ENCODE measurements at regions not wholly inside any gene's neighbourhood (a gene's known extent, or its start where the extent isn't known, plus 50 kb on each side); places are given as distances from the start of the nearest gene placed in this dataset.

GRCh38 chr1:118494998-118495397, 310.0 kb upstream of the SPAG17 start:
- no peak overlapping the region for H3K9ac ChIP-seq
- no peaks in the 10 kb centered on the region for H3K36me3 ChIP-seq (ENCODE audit: insufficient read depth)
- H4K20me1 ChIP-seq (ENCODE audit: insufficient read depth), result no peaks in the 10 kb centered on the region
- H3K27me3 ChIP-seq (ENCODE audit: insufficient read depth, low read depth), result no peaks in the 10 kb centered on the region
- no peaks in the 10 kb centered on the region for H3K4me1 ChIP-seq (ENCODE audit: low read depth, poor library complexity, severe bottlenecking)
- H3K79me2 ChIP-seq (ENCODE audit: insufficient read depth, low read depth), result no peaks in the 10 kb centered on the region
- no peak overlapping the region for H3K4me3 ChIP-seq (IDR thresholded peaks at IDR 0.05; ENCODE audit: insufficient read depth, low read depth, low read length)
- TF ChIP-seq CTCF (conservative IDR thresholded peaks at IDR 0.05; ENCODE audit: low read depth, low read length), result no peak
- no peak overlapping the region for H2AFZ ChIP-seq (ENCODE audit: low read depth)
- no peak overlapping the region for H3K27ac ChIP-seq
- H3K4me2 ChIP-seq, result no peak overlapping the region

- H3K9ac ChIP-seq, result no peak overlapping the region
These were observed 303.8 kb upstream of the SPAG17 start for GRCh38 chr1:118488787-118489186.

GRCh38 chr1:118487932-118488331, 302.9 kb upstream of the SPAG17 start:
- Histone ChIP-seq H4K20me1 (ENCODE audit: insufficient read depth) (no peaks in the 10 kb centered on the region), H3K36me3 (ENCODE audit: insufficient read depth) (no peaks in the 10 kb centered on the region), H3K79me2 (ENCODE audit: insufficient read depth, low read depth) (no peaks in the 10 kb centered on the region), H3K27ac (no peak overlapping the region), H2AFZ (ENCODE audit: low read depth) (no peak overlapping the region), H3K4me1 (ENCODE audit: low read depth, poor library complexity, severe bottlenecking) (no peaks in the 10 kb centered on the region), H3K27me3 (ENCODE audit: insufficient read depth, low read depth) (no peaks in the 10 kb centered on the region), H3K4me3 (IDR thresholded peaks at IDR 0.05; ENCODE audit: insufficient read depth, low read depth, low read length) (no peak overlapping the region), H3K4me2 (no peak overlapping the region), H3K9ac (no peak overlapping the region)
- TF ChIP-seq CTCF (conservative IDR thresholded peaks at IDR 0.05; ENCODE audit: low read depth, low read length), result no peak

More at GRCh38 chr1:118488787-118489186, 303.8 kb upstream of the SPAG17 start:
- no peaks in the 10 kb centered on the region for H4K20me1 ChIP-seq (ENCODE audit: insufficient read depth)
- H3K79me2 ChIP-seq (ENCODE audit: insufficient read depth, low read depth), result no peaks in the 10 kb centered on the region
- no peak overlapping the region for H3K4me3 ChIP-seq (IDR thresholded peaks at IDR 0.05; ENCODE audit: insufficient read depth, low read depth, low read length)
- H3K27me3 ChIP-seq (ENCODE audit: insufficient read depth, low read depth), result no peaks in the 10 kb centered on the region
- no peak overlapping the region for H2AFZ ChIP-seq (ENCODE audit: low read depth)
- no peaks in the 10 kb centered on the region for H3K36me3 ChIP-seq (ENCODE audit: insufficient read depth)
- H3K27ac ChIP-seq, result no peak overlapping the region
- no peaks in the 10 kb centered on the region for H3K4me1 ChIP-seq (ENCODE audit: low read depth, poor library complexity, severe bottlenecking)
- no peak overlapping the region for H3K4me2 ChIP-seq
- no peak for TF ChIP-seq CTCF (conservative IDR thresholded peaks at IDR 0.05; ENCODE audit: low read depth, low read length)

- no peak overlapping the region for H3K9ac ChIP-seq
- no peaks in the 10 kb centered on the region for H3K4me1 ChIP-seq (ENCODE audit: low read depth, poor library complexity, severe bottlenecking)
- H3K36me3 ChIP-seq (ENCODE audit: insufficient read depth), result no peaks in the 10 kb centered on the region
- no peak overlapping the region for H3K4me3 ChIP-seq (IDR thresholded peaks at IDR 0.05; ENCODE audit: insufficient read depth, low read depth, low read length)
- H3K4me2 ChIP-seq, result no peak overlapping the region
- TF ChIP-seq CTCF (conservative IDR thresholded peaks at IDR 0.05; ENCODE audit: low read depth, low read length), result no peak
- no peaks in the 10 kb centered on the region for H3K79me2 ChIP-seq (ENCODE audit: insufficient read depth, low read depth)
- no peak overlapping the region for H2AFZ ChIP-seq (ENCODE audit: low read depth)
- no peaks in the 10 kb centered on the region for H3K27me3 ChIP-seq (ENCODE audit: insufficient read depth, low read depth)
- no peak overlapping the region for H3K27ac ChIP-seq
- H4K20me1 ChIP-seq (ENCODE audit: insufficient read depth), result no peaks in the 10 kb centered on the region
These were observed 302.1 kb upstream of the SPAG17 start for GRCh38 chr1:118487091-118487490.
